ENCODE measurements at regions not wholly inside any gene's neighbourhood (a gene's known extent, or its start where the extent isn't known, plus 50 kb on each side); places are given as distances from the start of the nearest gene placed in this dataset.

DNA sequence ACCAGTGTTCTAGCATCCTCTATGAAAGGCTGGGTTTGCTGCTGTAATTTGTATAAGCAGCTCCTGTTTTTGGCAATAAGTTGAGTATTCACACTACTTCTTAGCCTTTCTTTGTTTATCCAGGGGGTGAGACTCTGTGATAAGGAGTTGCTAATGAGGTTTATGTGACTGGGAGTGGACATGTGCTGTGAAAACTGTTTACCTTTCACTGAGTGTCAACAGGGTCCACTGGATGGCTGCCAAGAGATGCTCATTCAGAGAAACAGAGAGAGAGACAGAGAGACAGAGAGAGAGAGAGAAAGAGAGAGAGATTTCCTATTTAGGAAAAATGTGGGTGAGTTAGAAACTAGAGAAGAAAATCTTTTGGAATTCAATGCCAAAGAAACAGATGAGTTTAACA lies 233.9 kb downstream of the CHIC2 start:
- DNase-seq, result no peak
- H3K27ac Mint-ChIP-seq, result no peak overlapping the region
- H3K36me3 Mint-ChIP-seq, result no peaks in the 10 kb centered on the region
- H3K9me3 Mint-ChIP-seq, result peaks cover 28% of the 10 kb centered on the region
- peaks cover 18% of the 10 kb centered on the region for H3K27me3 Mint-ChIP-seq
- no peak overlapping the region for H3K4me3 Mint-ChIP-seq
- no peaks in the 10 kb centered on the region for H3K4me1 Mint-ChIP-seq

GRCh38 chr4:53821179-53821851 lies 230.0 kb upstream of the LNX1 start:
- no peaks in the 10 kb centered on the region for H3K9me3 Mint-ChIP-seq
- H3K36me3 Mint-ChIP-seq, result no peaks in the 10 kb centered on the region
- H3K27me3 Mint-ChIP-seq, result peaks cover 4% of the 10 kb centered on the region
- H3K4me1 Mint-ChIP-seq, result no peaks in the 10 kb centered on the region
- DNase-seq, result no peak
- H3K27ac Mint-ChIP-seq, result no peak overlapping the region
- H3K4me3 Mint-ChIP-seq, result no peak overlapping the region

GRCh38 chr4:53818104-53818503 lies 226.8 kb upstream of the LNX1 start:
- H3K27ac Mint-ChIP-seq, result no peak overlapping the region
- H3K9me3 Mint-ChIP-seq, result no peaks in the 10 kb centered on the region
- DNase-seq, result no peak
- H3K36me3 Mint-ChIP-seq, result no peaks in the 10 kb centered on the region
- no peaks in the 10 kb centered on the region for H3K4me1 Mint-ChIP-seq
- H3K27me3 Mint-ChIP-seq, result peaks cover 4% of the 10 kb centered on the region
- no peak overlapping the region for H3K4me3 Mint-ChIP-seq

GRCh38 chr4:53816561-53816960 lies 225.3 kb upstream of the LNX1 start:
- Mint-ChIP-seq H3K36me3 (no peaks in the 10 kb centered on the region), H3K27ac (no peak overlapping the region), H3K4me1 (no peaks in the 10 kb centered on the region)

GRCh38 chr4:53815281-53815680 lies 224.0 kb upstream of the LNX1 start:
- Mint-ChIP-seq H3K4me1 (no peaks in the 10 kb centered on the region), H3K4me3 (no peak overlapping the region), H3K36me3 (no peaks in the 10 kb centered on the region)

More at GRCh38 chr4:53816561-53816960, 225.3 kb upstream of the LNX1 start:
- DNase-seq, result no peak
- Mint-ChIP-seq H3K4me3 (no peak overlapping the region), H3K27me3 (peaks cover 7% of the 10 kb centered on the region), H3K9me3 (no peaks in the 10 kb centered on the region)

GRCh38 chr4:53813998-53814397 lies 222.7 kb upstream of the LNX1 start:
- Mint-ChIP-seq H3K4me1 (no peaks in the 10 kb centered on the region), H3K36me3 (no peaks in the 10 kb centered on the region), H3K27me3 (peaks cover 7% of the 10 kb centered on the region), H3K4me3 (no peak overlapping the region), H3K9me3 (no peaks in the 10 kb centered on the region), H3K27ac (no peak overlapping the region)
- DNase-seq, result no peak

More at GRCh38 chr4:53815281-53815680, 224.0 kb upstream of the LNX1 start:
- H3K27me3 Mint-ChIP-seq, result peaks cover 3% of the 10 kb centered on the region
- DNase-seq, result no peak
- H3K27ac Mint-ChIP-seq, result no peak overlapping the region
- H3K9me3 Mint-ChIP-seq, result no peaks in the 10 kb centered on the region

GRCh38 chr4:53810643-53811042 lies 219.4 kb upstream of the LNX1 start:
- Mint-ChIP-seq H3K27me3 (peaks cover 7% of the 10 kb centered on the region), H3K36me3 (no peaks in the 10 kb centered on the region), H3K4me1 (no peaks in the 10 kb centered on the region), H3K27ac (no peak overlapping the region), H3K9me3 (no peaks in the 10 kb centered on the region), H3K4me3 (no peak overlapping the region)
- DNase-seq, result no peak

DNA sequence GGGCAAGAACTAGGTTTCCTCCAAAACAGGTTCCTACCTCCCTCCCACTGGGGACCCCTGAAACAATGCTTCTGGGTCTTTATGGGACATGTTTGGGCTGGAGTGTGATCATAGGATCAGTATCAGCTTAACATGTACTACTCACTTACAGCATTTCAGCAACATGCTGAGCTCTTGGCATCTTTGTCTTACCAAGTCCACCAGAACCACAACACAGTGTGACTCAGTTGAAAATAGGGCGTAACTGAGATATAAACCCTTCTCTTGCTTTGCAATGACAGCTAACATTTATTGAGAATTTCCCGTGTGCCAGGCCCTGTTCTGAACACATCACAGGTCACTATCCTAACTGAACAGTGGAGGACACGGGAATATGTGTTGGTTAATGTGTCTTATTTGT lies 218.5 kb upstream of the LNX1 start:
- DNase-seq, result no peak
- no peak overlapping the region for H3K27ac Mint-ChIP-seq
- H3K36me3 Mint-ChIP-seq, result no peaks in the 10 kb centered on the region
- no peak overlapping the region for H3K4me3 Mint-ChIP-seq
- H3K4me1 Mint-ChIP-seq, result no peaks in the 10 kb centered on the region
- no peaks in the 10 kb centered on the region for H3K9me3 Mint-ChIP-seq
- H3K27me3 Mint-ChIP-seq, result peaks cover 7% of the 10 kb centered on the region

DNA sequence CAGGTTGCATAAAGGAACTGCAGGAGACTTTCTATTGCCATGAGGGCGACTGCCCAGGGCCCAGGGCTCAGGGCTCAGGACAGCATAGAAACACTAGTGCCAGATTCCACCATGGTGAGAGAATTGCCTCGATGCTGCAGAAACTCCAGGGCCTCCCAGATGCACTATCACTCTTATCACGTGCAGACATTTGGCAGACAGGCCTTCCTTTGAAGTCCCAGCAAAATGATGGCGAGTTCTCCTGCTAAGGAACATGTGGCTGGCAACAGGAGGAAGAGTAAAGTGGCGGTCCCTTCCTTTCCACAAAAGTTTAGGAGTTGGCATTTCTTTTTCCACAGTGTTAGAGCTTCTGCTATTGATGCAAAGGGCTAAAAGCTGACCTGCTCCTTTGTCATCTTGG lies 214.0 kb upstream of the LNX1 start:
- Mint-ChIP-seq H3K4me3 (no peak overlapping the region), H3K27ac (no peak overlapping the region), H3K36me3 (no peaks in the 10 kb centered on the region), H3K9me3 (no peaks in the 10 kb centered on the region), H3K27me3 (peaks cover 4% of the 10 kb centered on the region), H3K4me1 (no peaks in the 10 kb centered on the region)
- no peak for DNase-seq

GRCh38 chr4:53804719-53805118 lies 213.4 kb upstream of the LNX1 start:
- peak; percentile 18 for DNase-seq
- H3K27me3 Mint-ChIP-seq, result peaks cover 4% of the 10 kb centered on the region
- H3K4me3 Mint-ChIP-seq, result no peak overlapping the region
- no peaks in the 10 kb centered on the region for H3K36me3 Mint-ChIP-seq
- no peaks in the 10 kb centered on the region for H3K9me3 Mint-ChIP-seq
- H3K4me1 Mint-ChIP-seq, result no peaks in the 10 kb centered on the region
- H3K27ac Mint-ChIP-seq, result no peak overlapping the region

DNA sequence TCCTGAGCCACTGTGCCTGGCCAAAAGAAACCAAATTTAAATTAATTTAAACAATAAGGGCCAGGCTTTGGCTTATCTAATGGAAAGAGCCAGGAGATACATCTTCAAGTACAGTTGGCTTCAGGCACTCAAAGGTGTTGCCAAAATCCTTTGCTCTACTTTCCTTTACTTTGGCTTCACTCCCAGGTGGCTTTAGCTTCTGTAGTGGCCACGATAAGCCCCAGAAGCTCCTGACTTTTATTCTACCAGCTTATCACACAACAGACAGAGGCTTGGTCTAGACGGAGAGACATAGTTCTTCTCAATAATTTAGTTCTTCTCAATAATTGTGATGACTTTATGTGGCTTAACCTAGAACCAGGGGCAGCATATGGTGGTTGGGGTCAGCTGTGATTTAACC lies 211.2 kb upstream of the LNX1 start:
- no peaks in the 10 kb centered on the region for H3K9me3 Mint-ChIP-seq
- no peak overlapping the region for H3K4me3 Mint-ChIP-seq
- H3K36me3 Mint-ChIP-seq, result no peaks in the 10 kb centered on the region
- H3K27me3 Mint-ChIP-seq, result no peaks in the 10 kb centered on the region
- DNase-seq, result no peak
- H3K27ac Mint-ChIP-seq, result no peak overlapping the region
- no peaks in the 10 kb centered on the region for H3K4me1 Mint-ChIP-seq

DNA sequence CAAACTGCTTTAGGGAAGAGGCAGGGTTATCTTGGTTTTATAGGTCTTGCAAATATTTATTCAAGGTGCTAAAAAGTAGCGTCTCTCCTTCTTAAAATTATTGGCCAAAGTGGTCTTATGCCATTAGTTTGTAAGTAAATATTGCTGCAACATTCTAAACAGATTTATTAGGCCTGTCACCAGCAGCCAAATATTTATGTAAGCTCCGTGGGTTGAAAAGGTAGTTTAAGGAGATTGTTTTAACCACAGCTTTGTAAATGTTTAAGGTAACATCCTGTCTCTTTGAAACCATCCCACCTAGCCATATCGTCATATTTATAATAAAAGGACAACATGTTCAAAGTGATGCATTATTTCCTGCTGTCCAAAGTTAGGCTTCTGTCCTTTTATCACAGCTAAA lies 210.1 kb upstream of the LNX1 start:
- H3K9me3 Mint-ChIP-seq, result no peaks in the 10 kb centered on the region
- H3K27ac Mint-ChIP-seq, result no peak overlapping the region
- DNase-seq, result no peak
- H3K4me1 Mint-ChIP-seq, result no peaks in the 10 kb centered on the region
- H3K36me3 Mint-ChIP-seq, result no peaks in the 10 kb centered on the region
- no peak overlapping the region for H3K4me3 Mint-ChIP-seq
- peaks cover under 1% of the 10 kb centered on the region for H3K27me3 Mint-ChIP-seq

DNA sequence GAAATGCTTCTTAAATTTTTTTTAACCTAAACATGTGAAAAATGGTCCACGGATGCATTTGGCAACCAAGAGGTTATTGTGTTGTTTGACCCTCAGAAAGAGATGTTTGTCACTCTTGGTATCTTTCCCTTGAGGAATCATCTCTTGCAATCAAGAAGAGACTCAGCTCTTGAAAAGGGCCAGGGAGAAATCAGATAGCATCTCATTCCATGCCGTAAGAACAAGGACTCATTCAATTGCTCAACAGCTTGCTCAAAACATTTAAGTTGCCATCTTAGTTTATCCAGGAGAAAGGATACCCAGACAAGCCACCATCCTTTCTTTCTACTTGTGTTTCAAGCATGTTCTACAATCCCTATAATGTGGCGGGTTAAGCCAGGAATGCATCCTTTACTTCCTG lies 209.5 kb upstream of the LNX1 start:
- Mint-ChIP-seq H3K4me1 (no peaks in the 10 kb centered on the region), H3K27ac (no peak overlapping the region), H3K27me3 (peaks cover 4% of the 10 kb centered on the region), H3K4me3 (no peak overlapping the region), H3K36me3 (no peaks in the 10 kb centered on the region), H3K9me3 (no peaks in the 10 kb centered on the region)
- no peak for DNase-seq

GRCh38 chr4:53793096-53793495 lies 201.8 kb upstream of the LNX1 start:
- no peak overlapping the region for H3K4me3 Mint-ChIP-seq
- no peak for DNase-seq
- no peaks in the 10 kb centered on the region for H3K9me3 Mint-ChIP-seq
- peaks cover 19% of the 10 kb centered on the region for H3K27me3 Mint-ChIP-seq
- no peaks in the 10 kb centered on the region for H3K36me3 Mint-ChIP-seq
- no peak overlapping the region for H3K27ac Mint-ChIP-seq
- H3K4me1 Mint-ChIP-seq, result no peaks in the 10 kb centered on the region

DNA sequence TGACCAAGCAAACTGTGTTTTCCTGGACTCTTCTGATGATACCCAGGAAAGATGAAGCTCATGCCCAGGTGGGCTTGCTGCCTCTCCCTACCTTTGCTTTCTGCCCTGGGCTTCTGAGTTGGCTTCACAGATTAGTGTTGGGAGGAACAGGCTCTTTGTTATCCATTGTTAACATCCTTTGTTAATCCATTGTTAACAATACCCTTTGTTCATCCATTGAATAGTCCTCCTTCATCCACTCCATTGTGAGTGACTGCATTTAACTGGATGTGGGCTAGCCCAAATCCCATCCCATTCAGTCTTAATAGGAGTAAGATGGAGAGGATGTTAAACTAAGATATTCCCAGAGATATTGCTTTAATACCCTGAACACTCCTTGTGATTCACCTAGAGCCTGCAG lies 199.0 kb upstream of the LNX1 start:
- H3K27me3 Mint-ChIP-seq, result peaks cover 16% of the 10 kb centered on the region

DNA sequence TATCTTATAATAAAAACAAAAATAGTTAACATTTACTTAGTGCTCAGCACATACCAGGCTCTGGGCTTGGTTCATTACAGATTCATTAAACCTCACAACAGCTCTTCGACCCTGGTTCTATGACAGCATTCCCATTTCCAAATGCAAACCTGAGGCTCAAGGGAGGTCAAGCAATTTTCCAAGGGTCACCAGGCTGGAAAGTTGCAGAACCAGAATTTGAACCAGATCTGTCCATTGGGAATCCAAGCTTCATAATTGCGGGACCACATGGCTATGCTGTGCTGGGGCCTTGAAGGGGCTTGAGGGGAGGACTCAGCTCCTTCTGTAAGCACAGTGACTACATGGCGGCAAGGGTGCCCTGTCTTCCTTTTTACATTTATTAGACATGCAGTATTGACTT lies 197.3 kb upstream of the LNX1 start:
- no peak for DNase-seq
- H3K9me3 Mint-ChIP-seq, result no peaks in the 10 kb centered on the region
- H3K4me1 Mint-ChIP-seq, result no peaks in the 10 kb centered on the region
- peaks cover 16% of the 10 kb centered on the region for H3K27me3 Mint-ChIP-seq
- H3K27ac Mint-ChIP-seq, result no peak overlapping the region
- no peak overlapping the region for H3K4me3 Mint-ChIP-seq
- no peaks in the 10 kb centered on the region for H3K36me3 Mint-ChIP-seq

More for the DNA sequence above, 199.0 kb upstream of the LNX1 start:
- Mint-ChIP-seq H3K27ac (no peak overlapping the region), H3K4me3 (no peak overlapping the region), H3K9me3 (no peaks in the 10 kb centered on the region), H3K36me3 (no peaks in the 10 kb centered on the region), H3K4me1 (no peaks in the 10 kb centered on the region)
- DNase-seq, result no peak
